Ovary (tissue), 7 donors: ENCODE measurements at regions not wholly inside any gene's neighbourhood (a gene's known extent, or its start where the extent isn't known, plus 50 kb on each side); places are given as distances from the start of the nearest gene placed in this dataset.

ENCODE experiments used
- DNase-seq, 5 donors: peaks; one replicate each; pipeline ENCODE4 v3.0.0-alpha.2; 2019 to 2020
- H3K27ac ChIP-seq, 2 donors: fragments of 200-600 bp; one replicate each; pipeline versions ENCODE4 v1.5.1 to v1.8.0; 2019 to 2022
- H3K27me3 ChIP-seq: fragments of 200-600 bp; one replicate; pipeline ENCODE4 v1.8.0; 2022
- H3K36me3 ChIP-seq: fragments of 200-600 bp; sonication (generic); one replicate; pipeline ENCODE4 v1.5.1; 2019
- H3K4me1 ChIP-seq: one replicate; pipeline ENCODE4 v1.8.1; 2013; ENCODE audit warnings: mild to moderate bottlenecking, moderate library complexity; ENCODE audit not compliant: insufficient read depth
- H3K4me3 ChIP-seq: fragments of 200-600 bp; sonication (generic); one replicate; pipeline ENCODE4 v1.5.1; 2017
- H3K9me3 ChIP-seq, 2 donors: fragments of 200-600 bp in 1 of 2; sonication (generic) in 1 of 2; one replicate each; pipeline versions ENCODE4 v1.5.1 to v1.8.1; 2013 to 2019; ENCODE audit warnings: mild to moderate bottlenecking in 1 of 2, moderate library complexity in 1 of 2
- EP300 ChIP-seq: sonication (generic); formaldehyde crosslinking; IDR thresholded peaks from one replicate; pipeline ENCODE4 v1.6.1; 2017; ENCODE audit warnings: antibody characterized with exemption
- POLR2A ChIP-seq: fragments of 450-650 bp; IDR thresholded peaks from one replicate; pipeline ENCODE4 v1.6.1; 2017; ENCODE audit warnings: antibody characterized with exemption, mild to moderate bottlenecking, moderate library complexity
- WGBS, 3 donors: extraction: QIAGEN DNeasy Blood & Tissue Kit in 1 of 3; methylation state at CpG; one replicate each; pipeline versions ENCODE4 v1.1.5 to v1.1.7; 2013 to 2017; 5-methylcytosine and 5-hydroxymethylcytosine counted together
- intact Hi-C, 4 donors: fragments of 100-400 bp; cut with DNase I; formaldehyde crosslinking; loops; one replicate each; pipeline versions ENCODE4 v1.11.0 to v1.15.1; 2022 to 2023
- TF ChIP-seq, protein P1 (sequence below), 3 donors: fragments of 450-650 bp in 2 of 3; fragments of 200-600 bp in 1 of 3; IDR thresholded peaks; one replicate each; pipeline versions ENCODE4 v1.5.1 to v1.8.0; 2016 to 2022; ENCODE audit warnings: antibody characterized with exemption in 3 of 3, mild to moderate bottlenecking in 1 of 3
- donor health status: DM: no; HTN: no; CAD: no; lungs with moderate emphysema.
- donor health status: DM: no; HTN: no; CAD: no.
- donor health status: Bipolar disorder and iron deficiency.
- donor health status: DM: no; HTN: no; CAD: no.
- donor health status: DM: yes; HTN: yes; CAD: no.

DNA sequence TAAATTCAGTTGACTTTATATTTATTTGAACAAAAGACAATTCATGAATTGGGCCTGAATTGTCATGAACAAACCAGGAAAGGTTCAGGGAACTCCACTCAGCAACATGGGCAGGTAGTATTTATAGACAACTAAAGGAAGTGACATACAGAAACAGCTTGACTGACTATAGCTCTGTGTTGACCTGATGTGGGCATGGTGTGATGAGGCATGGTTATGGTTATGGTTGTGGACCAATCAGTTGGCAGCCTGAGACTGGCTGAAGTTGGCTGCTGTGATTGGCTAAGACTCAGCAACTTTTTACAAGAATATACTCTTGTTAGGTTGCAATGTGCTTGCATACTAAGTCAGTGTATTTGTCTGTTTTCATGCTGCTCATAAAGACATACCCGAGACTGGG, 108.4 kb downstream of the HS3ST3B1 start:
- no peaks in the 10 kb centered on the region for H3K36me3 ChIP-seq
- H3K4me3 ChIP-seq = no peak overlapping the region
- peaks cover 2% of the 10 kb centered on the region for H3K27me3 ChIP-seq
- no peak for TF ChIP-seq EP300
- no peak for TF ChIP-seq POLR2A
- TF ChIP-seq, protein P1, sequence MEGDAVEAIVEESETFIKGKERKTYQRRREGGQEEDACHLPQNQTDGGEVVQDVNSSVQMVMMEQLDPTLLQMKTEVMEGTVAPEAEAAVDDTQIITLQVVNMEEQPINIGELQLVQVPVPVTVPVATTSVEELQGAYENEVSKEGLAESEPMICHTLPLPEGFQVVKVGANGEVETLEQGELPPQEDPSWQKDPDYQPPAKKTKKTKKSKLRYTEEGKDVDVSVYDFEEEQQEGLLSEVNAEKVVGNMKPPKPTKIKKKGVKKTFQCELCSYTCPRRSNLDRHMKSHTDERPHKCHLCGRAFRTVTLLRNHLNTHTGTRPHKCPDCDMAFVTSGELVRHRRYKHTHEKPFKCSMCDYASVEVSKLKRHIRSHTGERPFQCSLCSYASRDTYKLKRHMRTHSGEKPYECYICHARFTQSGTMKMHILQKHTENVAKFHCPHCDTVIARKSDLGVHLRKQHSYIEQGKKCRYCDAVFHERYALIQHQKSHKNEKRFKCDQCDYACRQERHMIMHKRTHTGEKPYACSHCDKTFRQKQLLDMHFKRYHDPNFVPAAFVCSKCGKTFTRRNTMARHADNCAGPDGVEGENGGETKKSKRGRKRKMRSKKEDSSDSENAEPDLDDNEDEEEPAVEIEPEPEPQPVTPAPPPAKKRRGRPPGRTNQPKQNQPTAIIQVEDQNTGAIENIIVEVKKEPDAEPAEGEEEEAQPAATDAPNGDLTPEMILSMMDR (IDR thresholded peaks at IDR 0.05) = no peak
- intact Hi-C loops = no loop called here
- no peaks in the 10 kb centered on the region for H3K9me3 ChIP-seq
- H3K4me1 ChIP-seq = no peaks in the 10 kb centered on the region
- H3K27ac ChIP-seq = no peak overlapping the region
- DNase-seq = no peak
- 0 to 89% (median 56%) methylated on average over 1 of the region's 1 CpG for WGBS, 3 donors

DNA sequence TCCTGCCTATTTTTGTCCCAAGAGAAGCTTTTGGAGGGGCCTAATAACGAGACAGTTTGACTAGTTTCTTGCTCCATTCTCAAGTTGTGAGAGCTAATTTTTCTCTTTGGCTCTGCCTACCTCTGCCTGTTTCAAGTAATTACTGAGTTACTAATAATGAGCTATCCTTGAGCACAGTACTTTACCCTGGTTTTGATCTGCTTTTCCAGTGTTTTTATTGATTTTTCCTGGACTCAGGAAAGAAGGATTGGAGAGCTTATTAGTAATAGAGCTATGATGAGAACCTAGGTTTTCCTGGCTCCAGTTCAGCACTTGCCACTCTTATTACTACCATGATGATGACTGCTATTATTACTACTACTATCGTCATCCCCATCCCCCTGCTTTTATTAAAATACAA, 106.7 kb downstream of the HS3ST3B1 start:
- Histone ChIP-seq H3K36me3 (no peaks in the 10 kb centered on the region), H3K9me3 (no peaks in the 10 kb centered on the region), H3K27ac (no peak overlapping the region), H3K4me1 (no peaks in the 10 kb centered on the region), H3K27me3 (peaks cover 2% of the 10 kb centered on the region), H3K4me3 (no peak overlapping the region)
- no peak for TF ChIP-seq EP300
- no peak for TF ChIP-seq POLR2A
- TF ChIP-seq, protein P1 (IDR thresholded peaks at IDR 0.05) = no peak
- WGBS, 3 donors = 72 to 80% (median 79%) methylated on average over 2 of the region's 2 CpGs
- DNase-seq = no peak
- intact Hi-C loops = no loop called here

DNA sequence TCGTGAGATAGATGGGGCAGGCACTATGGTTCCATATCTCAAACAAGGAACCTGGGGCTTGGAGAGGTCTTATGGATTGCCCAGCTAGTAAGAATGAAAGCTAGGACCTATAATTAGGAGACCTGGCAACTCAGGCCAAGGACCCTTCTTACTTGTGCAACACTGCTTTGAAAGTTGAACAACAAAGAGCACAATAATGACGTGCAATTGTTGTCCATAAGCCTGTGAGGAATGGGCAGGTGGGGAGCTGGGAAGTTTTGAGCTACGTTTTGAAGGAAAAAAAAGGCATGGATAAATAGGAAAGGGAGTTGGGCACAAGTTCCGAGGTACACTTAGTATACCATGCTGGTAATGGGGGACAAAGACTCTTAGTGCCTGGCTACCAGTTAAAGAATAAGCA, 104.3 kb downstream of the HS3ST3B1 start:
- no peak overlapping the region for H3K4me3 ChIP-seq
- H3K9me3 ChIP-seq = no peaks in the 10 kb centered on the region
- 86 to 90% (median 88%) methylated on average over 4 of the region's 4 CpGs for WGBS, 3 donors
- no peaks in the 10 kb centered on the region for H3K36me3 ChIP-seq
- TF ChIP-seq, protein P1 (IDR thresholded peaks at IDR 0.05) = no peak
- TF ChIP-seq POLR2A = no peak
- no peak for TF ChIP-seq EP300
- no peaks in the 10 kb centered on the region for H3K4me1 ChIP-seq
- no peak for DNase-seq
- no peak overlapping the region for H3K27ac ChIP-seq
- H3K27me3 ChIP-seq = peaks cover 2% of the 10 kb centered on the region
- intact Hi-C loops = no loop called here
